Right atrium auricular region (tissue), 2 donors: ENCODE measurements at regions not wholly inside any gene's neighbourhood (a gene's known extent, or its start where the extent isn't known, plus 50 kb on each side); places are given as distances from the start of the nearest gene placed in this dataset.

Experiments
- DNase-seq: peaks from one replicate; pipeline ENCODE4 v3.0.0-alpha.2; 2019; ENCODE audit warnings: low spot score
- H3K27ac ChIP-seq, 2 donors: fragments of 200-600 bp; sonication (generic); 1 replicate in 1 of 2; 2 replicates in 1 of 2; pipeline ENCODE4 v1.5.1; 2016 to 2019
- H3K27me3 ChIP-seq, 2 donors: fragments of 200-600 bp; sonication (generic); one replicate each; pipeline versions ENCODE4 v1.5.1 to v1.6.0; 2017 to 2019
- H3K36me3 ChIP-seq: fragments of 200-600 bp; sonication (generic); one replicate; pipeline ENCODE4 v1.5.1; 2016
- H3K4me1 ChIP-seq, 2 donors: fragments of 200-600 bp; sonication (generic); one replicate each; pipeline versions ENCODE4 v1.5.1 to v1.6.0; 2017 to 2019
- H3K4me3 ChIP-seq, 2 donors: fragments of 200-600 bp; sonication (generic); 1 replicate in 1 of 2; 2 replicates in 1 of 2; pipeline ENCODE4 v1.5.1; 2017 to 2019; ENCODE audit warnings: mild to moderate bottlenecking in 1 of 2, moderate library complexity in 1 of 2
- H3K9me3 ChIP-seq, 2 donors: fragments of 200-600 bp; sonication (generic); one replicate each; pipeline ENCODE4 v1.5.1; 2019
- TF ChIP-seq, protein P1 (sequence below), 2 donors: fragments of 200-600 bp; sonication (generic); IDR thresholded peaks; one replicate each; pipeline ENCODE4 v1.5.1; 2019; ENCODE audit warnings: antibody characterized with exemption in 2 of 2

DNA sequence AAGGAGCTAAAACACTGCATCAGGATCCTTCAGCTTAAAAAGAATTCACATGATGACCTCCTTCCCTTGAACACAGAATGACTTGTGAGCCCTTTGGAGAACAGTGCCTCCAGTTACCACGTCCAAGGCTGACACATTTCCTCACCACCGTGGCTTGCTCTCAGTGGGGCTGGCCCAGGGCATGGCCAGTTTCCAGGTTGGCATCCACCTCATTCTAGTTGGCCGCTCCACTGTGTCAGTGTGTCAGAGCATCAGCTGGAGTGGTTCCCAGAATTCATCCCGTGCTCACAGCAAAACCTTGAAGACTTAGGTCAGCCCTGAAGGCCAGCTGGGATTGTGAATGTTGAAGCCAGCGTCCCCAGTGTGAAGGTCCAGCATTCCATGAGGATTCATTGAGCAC lies 158.5 kb downstream of the INSIG2 start:
- no peak overlapping the region for H3K4me3 ChIP-seq
- peak; percentile 65 for DNase-seq
- H3K4me1 ChIP-seq: no peaks in the 10 kb centered on the region
- no peaks in the 10 kb centered on the region for H3K36me3 ChIP-seq
- TF ChIP-seq, protein P1, sequence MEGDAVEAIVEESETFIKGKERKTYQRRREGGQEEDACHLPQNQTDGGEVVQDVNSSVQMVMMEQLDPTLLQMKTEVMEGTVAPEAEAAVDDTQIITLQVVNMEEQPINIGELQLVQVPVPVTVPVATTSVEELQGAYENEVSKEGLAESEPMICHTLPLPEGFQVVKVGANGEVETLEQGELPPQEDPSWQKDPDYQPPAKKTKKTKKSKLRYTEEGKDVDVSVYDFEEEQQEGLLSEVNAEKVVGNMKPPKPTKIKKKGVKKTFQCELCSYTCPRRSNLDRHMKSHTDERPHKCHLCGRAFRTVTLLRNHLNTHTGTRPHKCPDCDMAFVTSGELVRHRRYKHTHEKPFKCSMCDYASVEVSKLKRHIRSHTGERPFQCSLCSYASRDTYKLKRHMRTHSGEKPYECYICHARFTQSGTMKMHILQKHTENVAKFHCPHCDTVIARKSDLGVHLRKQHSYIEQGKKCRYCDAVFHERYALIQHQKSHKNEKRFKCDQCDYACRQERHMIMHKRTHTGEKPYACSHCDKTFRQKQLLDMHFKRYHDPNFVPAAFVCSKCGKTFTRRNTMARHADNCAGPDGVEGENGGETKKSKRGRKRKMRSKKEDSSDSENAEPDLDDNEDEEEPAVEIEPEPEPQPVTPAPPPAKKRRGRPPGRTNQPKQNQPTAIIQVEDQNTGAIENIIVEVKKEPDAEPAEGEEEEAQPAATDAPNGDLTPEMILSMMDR (IDR thresholded peaks at IDR 0.05): no peak
- no peak overlapping the region for H3K27ac ChIP-seq
- no peaks in the 10 kb centered on the region for H3K27me3 ChIP-seq
- no peaks in the 10 kb centered on the region for H3K9me3 ChIP-seq

GRCh38 chr2:118246079-118246478 lies 157.8 kb downstream of the INSIG2 start:
- no peak overlapping the region for H3K27ac ChIP-seq

GRCh38 chr2:118244686-118245085 lies 156.4 kb downstream of the INSIG2 start:
- H3K4me1 ChIP-seq: no peaks in the 10 kb centered on the region

More at GRCh38 chr2:118246079-118246478, 157.8 kb downstream of the INSIG2 start:
- TF ChIP-seq, protein P1 (IDR thresholded peaks at IDR 0.05): no peak
- Histone ChIP-seq H3K27me3 (no peaks in the 10 kb centered on the region), H3K36me3 (no peaks in the 10 kb centered on the region), H3K4me3 (no peak overlapping the region), H3K9me3 (no peaks in the 10 kb centered on the region), H3K4me1 (no peaks in the 10 kb centered on the region)
- no peak for DNase-seq

GRCh38 chr2:118243031-118243430 lies 154.8 kb downstream of the INSIG2 start:
- Histone ChIP-seq H3K4me3 (no peak overlapping the region), H3K27ac (no peak overlapping the region), H3K9me3 (no peaks in the 10 kb centered on the region), H3K4me1 (no peaks in the 10 kb centered on the region), H3K36me3 (no peaks in the 10 kb centered on the region), H3K27me3 (no peaks in the 10 kb centered on the region)
- no peak for DNase-seq
- TF ChIP-seq, protein P1 (IDR thresholded peaks at IDR 0.05): no peak

More at GRCh38 chr2:118244686-118245085, 156.4 kb downstream of the INSIG2 start:
- no peaks in the 10 kb centered on the region for H3K27me3 ChIP-seq
- H3K9me3 ChIP-seq: no peaks in the 10 kb centered on the region
- TF ChIP-seq, protein P1 (IDR thresholded peaks at IDR 0.05): no peak
- no peak for DNase-seq
- no peak overlapping the region for H3K27ac ChIP-seq
- no peaks in the 10 kb centered on the region for H3K36me3 ChIP-seq
- no peak overlapping the region for H3K4me3 ChIP-seq

DNA sequence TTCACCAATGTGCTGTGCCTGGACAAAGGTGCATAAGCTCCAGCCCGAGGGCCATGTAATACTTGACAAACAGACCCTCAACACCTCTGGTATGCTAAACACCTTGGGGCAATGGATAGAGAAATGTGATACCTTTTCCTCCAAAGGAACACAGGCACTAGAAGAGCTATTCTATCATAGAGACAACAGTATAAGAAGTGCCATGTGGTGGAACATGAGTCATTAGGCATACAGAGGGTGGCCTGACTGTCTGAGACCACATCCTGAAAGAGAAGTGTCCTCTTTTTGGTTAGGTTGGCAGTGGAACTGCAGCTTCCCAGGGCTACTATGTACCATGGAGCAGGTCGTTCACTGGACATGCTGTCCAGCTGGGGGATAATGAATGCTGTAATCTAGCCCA lies 153.9 kb downstream of the INSIG2 start:
- Histone ChIP-seq H3K27me3 (no peaks in the 10 kb centered on the region), H3K36me3 (no peaks in the 10 kb centered on the region), H3K4me3 (no peak overlapping the region), H3K9me3 (no peaks in the 10 kb centered on the region), H3K27ac (no peak overlapping the region), H3K4me1 (no peaks in the 10 kb centered on the region)
- TF ChIP-seq, protein P1 (IDR thresholded peaks at IDR 0.05): no peak
- no peak for DNase-seq

GRCh38 chr2:118241128-118241527 lies 152.9 kb downstream of the INSIG2 start:
- H3K36me3 ChIP-seq: no peaks in the 10 kb centered on the region
- no peak overlapping the region for H3K4me3 ChIP-seq
- H3K4me1 ChIP-seq: no peaks in the 10 kb centered on the region
- H3K27me3 ChIP-seq: no peaks in the 10 kb centered on the region
- no peak for DNase-seq
- TF ChIP-seq, protein P1 (IDR thresholded peaks at IDR 0.05): no peak
- no peaks in the 10 kb centered on the region for H3K9me3 ChIP-seq
- no peak overlapping the region for H3K27ac ChIP-seq
